Esophagus squamous epithelium (tissue), 5 donors: ENCODE measurements at regions not wholly inside any gene's neighbourhood (a gene's known extent, or its start where the extent isn't known, plus 50 kb on each side); places are given as distances from the start of the nearest gene placed in this dataset.

Experiments used
- DNase-seq: peaks from one replicate; lab custom pipeline; 2025; lab: John Stamatoyannopoulos, UW
- H3K27ac ChIP-seq, 4 donors: fragments of 200-600 bp; sonication (generic); one replicate each; pipeline ENCODE4 v1.5.1; 2016 to 2019; ENCODE audit warnings: mild to moderate bottlenecking in 1 of 4
- H3K27me3 ChIP-seq, 4 donors: fragments of 200-600 bp; sonication (generic); 1 replicate in 3 of 4; 2 replicates in 1 of 4; pipeline versions ENCODE4 v1.5.1 to v1.6.0; 2017 to 2021; ENCODE audit warnings: antibody characterized with exemption in 1 of 4
- H3K36me3 ChIP-seq, 3 donors: fragments of 200-600 bp; sonication (generic); one replicate each; pipeline ENCODE4 v1.5.1; 2016 to 2019
- H3K4me1 ChIP-seq, 3 donors: fragments of 200-600 bp; sonication (generic); one replicate each; pipeline ENCODE4 v1.5.1; 2017 to 2019
- H3K4me3 ChIP-seq, 4 donors: fragments of 200-600 bp; sonication (generic); 1 replicate in 3 of 4; 2 replicates in 1 of 4; pipeline ENCODE4 v1.5.1; 2016 to 2019; ENCODE audit warnings: mild to moderate bottlenecking in 2 of 4, moderate library complexity in 1 of 4
- H3K9me3 ChIP-seq, 3 donors: fragments of 200-600 bp; sonication (generic); one replicate each; pipeline ENCODE4 v1.5.1; 2016 to 2019
- CTCF ChIP-seq, 6 experiments: fragments of 450-650 bp in 4 of 6; fragments of 200-600 bp in 2 of 6; sonication (generic) in 2 of 6; IDR thresholded peaks; one replicate each; pipeline ENCODE4 v1.5.1; 2016 to 2019; ENCODE audit warnings: antibody characterized with exemption in 6 of 6, mild to moderate bottlenecking in 4 of 6, moderate library complexity in 4 of 6
- POLR2A ChIP-seq, 4 donors: fragments of 450-650 bp; IDR thresholded peaks; one replicate each; pipeline ENCODE4 v1.6.1; 2017; ENCODE audit warnings: antibody characterized with exemption in 4 of 4, mild to moderate bottlenecking in 4 of 4, moderate library complexity in 3 of 4
- WGBS, 2 donors: methylation state at CpG; one replicate each; pipeline ENCODE4 v1.1.5; 2018; 5-methylcytosine and 5-hydroxymethylcytosine counted together
- intact Hi-C: fragments of 100-400 bp; cut with DNase I; formaldehyde crosslinking; loops from one replicate; pipeline ENCODE4 v1.15.0; 2022
- donor health status: DM: yes; HTN: yes; CAD: no.

- WGBS, 2 donors, result 88 to 97% methylated on average over 5 to 7 of the region's 7 CpGs
- Histone ChIP-seq H3K4me3 (no peak overlapping the region), H3K36me3 (no peaks in the 10 kb centered on the region), H3K4me1 (peaks cover 0 to 34% (median 3%) of the 10 kb centered on the region in 3 donors), H3K9me3 (no peaks in the 10 kb centered on the region), H3K27me3 (peaks cover 0 to 46% (median 4%) of the 10 kb centered on the region in 4 donors), H3K27ac (no peak overlapping the region)
- intact Hi-C loops, result no loop called here
- DNase-seq, result no peak
- TF ChIP-seq CTCF (IDR thresholded peaks at IDR 0.05) (no peak), POLR2A (IDR thresholded peaks at IDR 0.05) (no peak)
Measured at GRCh38 chr6:167674486-167674885, 152.2 kb upstream of the AFDN start.

- Histone ChIP-seq H3K9me3 (no peaks in the 10 kb centered on the region), H3K4me1 (peaks cover 0 to 34% (median 3%) of the 10 kb centered on the region in 3 donors), H3K27ac (peak overlapping the region in 2 of 4 donors; percentile 29 to 37), H3K36me3 (no peaks in the 10 kb centered on the region), H3K27me3 (peaks cover 0 to 62% (median 4%) of the 10 kb centered on the region in 4 donors), H3K4me3 (no peak overlapping the region)
- TF ChIP-seq CTCF (IDR thresholded peaks at IDR 0.05), result no peak
- no peak for TF ChIP-seq POLR2A (IDR thresholded peaks at IDR 0.05)
- intact Hi-C loops, result no loop called here
- DNase-seq, result no peak
- 64 to 86% methylated on average over 12 to 20 of the region's 20 CpGs for WGBS, 2 donors
Measured at GRCh38 chr6:167676000-167676665, 150.6 kb upstream of the AFDN start.

- peak overlapping the region in 2 of 4 donors; percentile 29 to 37 for H3K27ac ChIP-seq
- no peak for DNase-seq
- no peaks in the 10 kb centered on the region for H3K36me3 ChIP-seq
- H3K9me3 ChIP-seq, result no peaks in the 10 kb centered on the region
- intact Hi-C loops, result no loop called here
- WGBS, 2 donors, result 56 to 67% methylated on average over 12 of the region's 12 CpGs
- TF ChIP-seq POLR2A (IDR thresholded peaks at IDR 0.05) (no peak), CTCF (IDR thresholded peaks at IDR 0.05) (no peak)
- H3K4me1 ChIP-seq, result peaks cover 0 to 34% (median 3%) of the 10 kb centered on the region in 3 donors
- H3K27me3 ChIP-seq, result peaks cover 0 to 65% (median 4%) of the 10 kb centered on the region in 4 donors
- no peak overlapping the region for H3K4me3 ChIP-seq
Measured at GRCh38 chr6:167676666-167677421, 149.9 kb upstream of the AFDN start.

- no peak for TF ChIP-seq POLR2A (IDR thresholded peaks at IDR 0.05)
- TF ChIP-seq CTCF (IDR thresholded peaks at IDR 0.05), result no peak
- Histone ChIP-seq H3K27ac (peak overlapping the region in 1 of 4 donors; percentile 7), H3K4me1 (peaks cover 0 to 40% (median 3%) of the 10 kb centered on the region in 3 donors), H3K9me3 (no peaks in the 10 kb centered on the region), H3K36me3 (no peaks in the 10 kb centered on the region), H3K4me3 (no peak overlapping the region), H3K27me3 (peaks cover 0 to 71% (median 4%) of the 10 kb centered on the region in 4 donors)
- 80 to 89% methylated on average over 5 to 9 of the region's 9 CpGs for WGBS, 2 donors
- DNase-seq, result no peak
- intact Hi-C loops, result no loop called here
Measured at GRCh38 chr6:167677422-167677789, 149.3 kb upstream of the AFDN start.
